ENCODE measurements at regions not wholly inside any gene's neighbourhood (a gene's known extent, or its start where the extent isn't known, plus 50 kb on each side); places are given as distances from the start of the nearest gene placed in this dataset.
"Not testable (repeated sequence)": the region's sequence is repeated elsewhere in the genome, so short reads cannot be mapped to it uniquely, and the experiment has no call there.

DNA sequence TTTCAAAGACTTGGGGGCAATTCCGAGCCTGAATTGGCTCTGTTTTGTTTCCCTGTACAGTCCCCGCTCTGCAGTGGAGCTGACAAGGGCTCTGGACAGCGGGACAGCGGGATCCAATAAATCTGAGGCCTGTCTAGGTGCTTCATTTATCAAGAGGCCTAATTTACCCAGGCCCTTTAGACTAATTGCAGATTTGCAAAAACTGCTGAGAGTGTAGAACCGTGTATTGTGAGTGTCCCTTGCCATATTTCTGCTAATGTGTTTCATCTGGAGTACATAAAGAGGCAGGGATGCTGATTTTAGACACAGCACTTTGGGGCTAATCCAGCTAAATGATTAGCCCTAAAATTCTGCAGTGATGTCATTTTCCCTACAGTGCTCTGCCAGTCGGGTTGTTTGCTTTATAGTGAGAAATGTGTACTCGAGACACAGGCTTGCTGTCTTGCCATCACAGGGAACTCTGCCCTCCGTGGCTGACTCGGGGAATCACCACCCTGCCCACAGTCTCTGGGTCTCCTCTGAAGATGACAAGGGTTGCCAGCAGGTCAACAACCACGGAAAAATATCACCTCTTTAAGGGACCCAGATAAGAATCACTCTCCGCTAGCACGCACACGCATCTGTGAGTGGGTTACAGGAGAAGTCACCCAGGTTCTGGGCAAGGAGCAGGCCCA is 592.0 kb downstream of the BNC2 start:
- DNase-seq: no peak

DNA sequence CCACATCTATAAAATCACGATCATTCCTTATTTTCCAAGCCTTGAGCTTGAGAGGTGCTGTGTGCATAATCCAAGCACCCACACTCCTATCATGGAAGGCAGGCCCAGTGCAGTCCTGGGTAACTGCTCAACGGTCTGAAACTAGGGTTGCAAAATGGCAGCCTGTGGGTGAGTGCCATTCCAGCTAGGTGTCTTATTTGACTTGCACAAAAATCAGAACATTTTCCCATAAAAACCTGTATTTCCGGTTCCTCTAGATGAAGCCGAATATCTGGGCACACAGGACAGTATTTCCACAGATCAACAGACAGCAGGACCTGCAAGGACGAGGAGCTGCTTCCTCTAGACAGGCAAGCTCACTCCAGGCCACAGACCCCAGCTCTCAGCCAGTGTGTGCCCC is 588.8 kb downstream of the BNC2 start:
- no peak for DNase-seq

DNA sequence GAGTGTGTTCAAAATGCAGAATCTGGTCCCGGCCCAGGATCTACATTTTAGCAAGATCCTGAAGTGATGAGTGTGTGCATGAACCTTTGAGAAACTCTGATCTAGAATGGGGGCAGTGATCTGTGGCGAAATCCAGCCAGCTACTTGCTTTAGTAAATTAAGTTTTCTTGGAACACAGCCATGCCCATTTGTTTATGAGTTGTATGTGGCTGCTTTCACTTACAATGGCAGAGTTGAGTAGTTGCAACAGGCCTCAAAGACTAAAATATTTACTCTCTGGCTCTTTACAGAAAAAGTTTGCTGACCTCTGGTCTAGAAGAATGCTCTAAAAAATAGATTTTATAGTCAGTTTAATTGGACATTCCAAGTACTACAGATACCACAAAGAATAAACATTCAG is 588.3 kb downstream of the BNC2 start:
- DNase-seq: no peak

DNA sequence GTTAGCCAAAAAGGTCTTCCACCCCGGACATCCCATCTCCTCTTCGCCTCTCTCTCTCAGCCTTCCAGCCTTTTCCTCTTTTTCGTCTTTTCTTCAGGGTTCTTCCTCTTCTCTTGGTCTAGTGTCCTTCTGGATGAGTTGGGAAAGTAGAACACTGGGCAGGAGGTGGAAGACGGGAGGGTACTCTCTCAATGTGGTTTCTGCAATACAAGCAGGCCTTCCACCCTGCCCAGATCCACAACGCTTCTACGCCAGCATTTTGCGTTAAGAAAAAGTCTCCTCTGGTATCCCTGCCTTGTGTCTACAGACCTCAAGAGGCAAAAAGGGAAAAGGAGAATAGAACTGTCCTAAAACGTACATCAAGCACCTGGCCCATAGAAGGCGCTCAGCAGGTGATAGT is 587.8 kb downstream of the BNC2 start:
- no peak for DNase-seq

DNA sequence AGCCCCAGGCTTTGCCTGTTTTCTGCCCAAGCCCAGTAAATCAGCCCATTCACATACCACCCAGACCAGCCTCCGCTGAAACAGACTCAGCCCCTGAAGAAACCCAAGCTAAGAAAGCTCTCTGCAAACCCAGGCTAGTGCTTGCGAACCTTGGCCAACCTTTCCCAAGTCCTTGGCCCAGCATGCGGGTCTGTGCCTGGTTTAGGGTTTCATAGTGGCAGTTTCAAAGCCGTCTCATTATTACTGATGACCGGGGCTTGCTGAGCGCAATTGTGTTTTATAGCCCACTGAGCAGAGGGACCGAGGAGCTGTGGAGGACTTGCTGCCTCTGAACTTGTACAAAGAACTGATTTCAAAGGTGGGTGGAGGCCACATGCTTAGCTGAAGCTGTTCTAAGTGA is 584.3 kb downstream of the BNC2 start:
- DNase-seq: no peak

DNA sequence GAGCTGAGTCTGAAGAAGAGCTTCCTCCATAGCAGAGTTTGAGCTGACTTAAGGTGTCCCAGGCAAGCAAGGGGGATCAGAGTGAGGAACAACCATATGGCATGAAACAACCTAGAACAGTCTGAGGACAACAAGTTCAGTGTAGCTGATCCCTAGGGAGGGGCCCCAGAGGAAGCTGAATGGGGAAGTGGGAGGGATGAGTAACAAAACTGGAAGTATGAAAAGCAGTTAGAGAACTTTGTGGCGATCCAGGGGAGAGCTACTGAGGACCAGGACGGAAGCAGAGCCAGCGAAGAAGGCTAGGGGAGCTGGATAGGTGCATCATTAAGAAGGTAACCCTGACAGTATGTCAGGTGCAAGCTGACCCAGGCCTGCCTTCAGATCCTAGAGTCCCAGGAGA is 580.8 kb downstream of the BNC2 start:
- no peak for DNase-seq

DNA sequence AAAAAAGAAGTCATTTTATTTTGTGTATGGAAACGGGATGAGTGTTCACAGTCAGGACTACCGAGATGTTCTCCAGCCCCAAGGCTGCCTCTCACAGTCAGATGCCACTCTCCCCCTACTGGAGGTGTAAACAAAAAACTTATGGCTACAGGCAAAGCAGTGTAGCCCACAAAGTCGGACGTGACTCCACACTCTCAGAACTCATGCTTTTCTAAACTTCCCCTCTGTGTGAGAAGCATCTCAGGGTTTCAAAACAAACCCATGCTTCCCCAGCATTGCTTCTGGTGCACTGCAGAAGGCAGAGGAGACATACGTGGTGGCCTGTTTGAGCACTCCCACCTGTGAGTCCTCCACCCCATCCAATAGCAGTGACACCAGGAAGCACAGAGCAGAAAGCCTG is 580.3 kb downstream of the BNC2 start:
- DNase-seq: no peak

DNA sequence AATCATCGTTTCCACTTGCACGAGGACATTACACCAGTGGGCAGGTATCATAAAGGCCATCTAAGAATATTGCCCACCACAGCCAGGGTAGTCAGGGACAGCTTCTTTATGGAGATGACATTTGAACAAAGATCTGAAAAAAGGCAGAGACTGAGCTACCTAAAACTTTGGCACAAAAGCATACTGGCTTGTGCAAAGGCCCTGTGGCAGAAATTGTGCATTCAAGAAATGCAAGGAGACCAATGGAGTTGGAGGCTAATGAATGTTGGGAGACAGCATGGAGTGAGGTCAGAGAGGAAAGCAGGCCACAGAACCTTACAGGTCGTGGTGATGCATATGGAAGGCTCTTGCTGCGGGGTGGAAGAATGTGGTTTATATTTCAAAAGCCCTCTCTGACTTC is 578.5 kb downstream of the BNC2 start:
- no peak for DNase-seq

DNA sequence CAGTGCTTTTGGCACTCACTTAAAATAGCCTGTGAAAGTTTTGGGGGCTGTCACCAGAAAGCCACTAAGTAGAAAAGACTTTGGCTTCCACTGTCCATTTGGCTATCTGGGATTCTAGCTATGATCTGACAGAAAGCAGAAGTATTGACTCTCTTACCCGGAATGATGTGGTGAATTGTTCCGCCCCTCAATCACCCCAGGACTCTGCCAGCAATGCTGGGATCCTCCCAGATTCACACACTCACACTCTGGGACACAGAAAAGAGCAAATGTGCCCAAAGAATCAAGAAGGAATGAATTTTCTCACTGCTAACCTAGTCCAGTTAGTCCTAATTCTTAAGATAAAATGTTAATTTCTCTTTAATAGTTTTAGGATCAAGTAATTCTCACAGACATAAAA is 576.9 kb downstream of the BNC2 start:
- DNase-seq: no peak

DNA sequence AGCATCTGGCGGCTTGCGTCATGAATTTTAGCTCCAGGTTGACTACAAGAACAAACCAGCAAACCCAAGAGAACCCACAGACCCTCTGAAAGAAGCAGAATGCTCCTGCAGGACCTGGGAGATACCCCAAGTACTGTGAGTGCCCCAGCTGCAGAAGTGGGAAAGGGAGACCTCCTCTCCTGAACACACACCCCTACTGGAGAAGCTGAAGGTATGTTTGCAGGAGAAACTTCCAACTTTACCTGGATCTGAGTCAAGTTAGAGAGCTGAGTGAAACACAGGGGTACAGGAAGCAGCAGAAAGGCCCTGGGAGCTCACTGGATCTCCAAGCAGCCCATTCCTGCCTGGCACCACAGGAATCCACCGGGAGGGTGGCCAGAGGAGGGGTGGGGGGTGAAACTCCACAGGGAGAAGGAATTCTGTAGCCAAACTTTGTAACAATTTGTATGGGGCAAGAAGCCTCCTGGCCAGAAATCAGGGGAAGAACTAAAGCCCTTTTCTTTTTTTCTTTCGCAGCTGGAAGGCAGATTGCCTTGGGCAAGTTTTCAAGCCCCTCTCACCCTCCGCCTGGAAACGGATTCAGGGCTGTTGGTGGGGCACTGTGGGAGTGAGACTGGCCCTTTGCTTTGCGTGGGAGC is 576.2 kb downstream of the BNC2 start:
- DNase-seq: no peak

DNA sequence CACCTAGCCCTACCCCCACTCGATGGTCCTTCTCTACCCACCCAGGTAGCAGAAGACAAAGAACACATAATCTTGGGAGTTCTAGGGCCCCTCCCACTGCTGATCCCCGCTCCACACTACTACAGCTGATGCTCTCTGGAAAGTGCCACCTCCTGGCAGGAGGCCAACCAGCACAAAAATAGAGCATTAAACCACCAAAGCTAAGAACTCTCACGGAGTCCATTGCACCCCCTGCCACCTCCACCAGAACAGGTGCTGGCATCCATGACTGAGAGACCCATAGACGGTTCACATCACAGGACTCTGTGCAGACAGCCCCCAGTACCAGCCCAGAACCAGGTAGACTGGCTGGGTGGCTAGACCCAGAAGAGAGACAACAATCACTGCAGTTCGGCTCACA is 575.5 kb downstream of the BNC2 start:
- not testable (repeated sequence) for DNase-seq

DNA sequence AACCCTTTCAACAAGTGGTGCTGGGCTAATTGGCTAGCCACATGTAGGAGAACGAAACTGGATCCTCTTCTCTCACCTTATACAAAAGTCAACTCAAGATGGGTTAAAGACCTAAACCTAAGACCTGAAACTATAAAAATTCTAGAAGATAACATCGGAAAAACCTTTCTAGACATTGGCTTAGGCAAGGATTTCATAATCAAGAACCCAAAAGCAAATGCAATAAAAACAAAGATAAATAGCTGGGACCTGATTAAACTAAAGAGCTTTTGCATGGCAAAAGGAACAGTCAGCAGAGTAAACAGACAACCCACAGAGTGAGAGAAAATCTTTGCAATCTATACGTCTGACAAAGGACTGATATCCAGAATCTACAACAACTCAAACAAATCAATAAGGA is 571.1 kb downstream of the BNC2 start:
- DNase-seq: not testable (repeated sequence)

DNA sequence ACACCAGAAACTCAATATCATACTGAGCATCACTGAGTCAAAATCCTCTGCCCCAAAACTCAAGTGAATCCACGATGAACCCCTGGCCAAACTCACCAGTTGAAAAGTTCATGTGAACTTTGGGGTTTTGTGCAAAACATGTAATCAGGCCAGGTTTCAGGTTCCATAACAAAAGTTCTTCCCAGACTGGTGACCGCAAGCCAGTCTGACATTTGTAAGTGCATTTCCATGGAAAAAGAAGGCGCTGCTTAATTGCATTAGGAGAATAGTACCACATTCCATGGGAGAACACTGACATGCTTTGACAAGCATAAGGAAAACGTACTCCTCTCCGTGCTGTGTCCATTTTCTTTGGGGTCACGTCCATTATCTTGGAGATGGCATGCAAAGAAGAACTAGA is 567.0 kb downstream of the BNC2 start:
- no peak for DNase-seq

DNA sequence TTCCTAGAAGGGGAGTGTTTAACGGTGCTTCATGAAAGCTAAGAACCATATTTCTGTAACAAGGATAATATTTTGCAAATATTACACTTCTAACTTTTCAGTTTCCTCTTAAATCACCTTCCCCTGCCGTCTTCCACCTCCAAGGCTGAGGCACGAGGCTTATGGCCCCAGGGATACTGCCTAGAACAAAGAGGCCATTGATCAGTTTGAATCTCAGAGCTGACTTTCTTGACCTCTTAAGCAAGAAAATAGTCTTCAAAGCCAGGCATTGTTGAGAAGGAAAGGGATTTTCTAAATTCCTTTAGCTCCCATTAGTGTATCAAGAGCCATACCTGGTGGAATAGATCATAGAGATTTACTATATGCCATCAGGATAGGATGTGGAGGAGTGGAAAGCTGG is 566.2 kb downstream of the BNC2 start:
- DNase-seq: no peak

DNA sequence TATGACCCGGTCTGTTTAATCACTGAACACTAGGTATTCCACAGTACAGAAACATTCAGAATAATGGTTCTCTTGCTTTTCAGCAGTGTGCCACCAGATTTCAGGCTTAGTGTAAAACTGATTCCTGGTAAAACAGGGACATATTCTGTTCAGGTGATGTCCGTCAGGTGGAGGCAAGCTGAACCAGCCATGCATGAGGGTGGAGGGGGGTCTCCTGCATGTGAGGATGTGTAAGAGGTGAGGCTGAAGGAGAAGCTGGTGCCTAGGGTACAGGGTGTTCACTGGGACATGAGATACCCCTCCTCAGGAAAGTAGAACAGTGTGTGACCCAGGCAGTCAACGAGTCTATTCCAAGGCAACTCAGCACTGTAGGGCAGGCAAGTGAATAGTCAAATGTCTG is 563.9 kb downstream of the BNC2 start:
- DNase-seq: no peak

DNA sequence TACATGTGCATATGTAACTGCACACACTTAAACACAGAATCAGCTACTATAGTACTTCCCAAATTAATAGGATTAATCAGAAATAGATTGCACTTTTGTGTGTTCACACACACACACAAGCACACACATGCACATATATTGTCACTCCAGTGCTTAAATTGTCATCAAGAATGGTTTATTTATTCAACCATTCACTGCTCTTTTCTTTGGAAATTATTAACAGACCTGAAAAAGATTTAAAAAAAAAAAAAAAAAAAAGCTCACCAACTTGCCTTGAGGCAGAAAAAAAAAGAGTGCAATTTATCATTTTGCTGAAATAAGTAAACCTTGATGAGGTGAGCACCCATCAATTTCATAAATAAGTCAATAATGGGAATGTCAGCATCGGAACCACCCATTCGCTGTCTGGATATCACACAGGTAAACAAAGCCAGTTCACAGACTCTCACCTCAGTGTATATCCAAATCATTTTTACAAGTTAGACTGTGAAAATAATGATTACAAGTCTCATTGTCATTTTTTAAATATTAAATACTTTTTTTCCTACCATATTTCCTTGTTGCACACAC is 562.8 kb downstream of the BNC2 start:
- DNase-seq: no peak

DNA sequence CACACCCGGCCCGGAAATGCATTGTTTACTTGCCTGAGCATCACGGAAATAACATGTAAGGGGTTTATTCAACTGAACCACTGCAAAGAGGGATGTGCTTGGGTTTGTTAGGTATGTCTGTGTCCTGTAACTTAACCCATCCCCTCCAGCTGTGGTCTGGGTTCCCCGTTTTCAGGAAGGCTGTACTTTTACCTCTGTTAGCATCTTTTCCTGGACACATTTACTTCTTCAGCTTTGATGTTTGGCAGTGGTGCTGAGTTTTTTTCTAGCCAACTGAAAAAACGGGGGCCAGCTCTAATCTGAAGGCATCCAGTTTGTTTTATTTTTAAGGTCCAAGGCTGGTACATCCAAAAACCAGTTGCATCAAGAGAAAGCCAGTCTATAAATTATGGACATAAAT is 561.8 kb downstream of the BNC2 start:
- no peak for DNase-seq

DNA sequence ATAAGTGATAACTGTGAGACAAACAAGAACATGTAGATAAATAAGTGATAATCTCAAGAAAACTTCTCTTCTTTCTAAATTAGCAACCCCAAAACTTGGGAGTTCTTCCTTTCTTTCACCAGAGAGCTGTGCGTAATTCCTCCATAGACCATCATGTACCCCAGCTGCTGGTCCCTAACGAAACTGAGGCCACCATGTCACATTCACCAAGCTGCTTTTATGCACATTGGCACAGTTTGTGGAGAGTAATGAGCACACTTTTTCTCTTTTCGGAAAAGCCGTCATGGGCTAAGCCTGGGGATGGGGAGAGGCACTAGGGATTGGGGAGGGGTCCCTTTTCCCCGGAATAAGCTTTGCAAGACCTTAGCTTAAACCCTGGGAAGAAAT is 561.4 kb downstream of the BNC2 start:
- no peak for DNase-seq

DNA sequence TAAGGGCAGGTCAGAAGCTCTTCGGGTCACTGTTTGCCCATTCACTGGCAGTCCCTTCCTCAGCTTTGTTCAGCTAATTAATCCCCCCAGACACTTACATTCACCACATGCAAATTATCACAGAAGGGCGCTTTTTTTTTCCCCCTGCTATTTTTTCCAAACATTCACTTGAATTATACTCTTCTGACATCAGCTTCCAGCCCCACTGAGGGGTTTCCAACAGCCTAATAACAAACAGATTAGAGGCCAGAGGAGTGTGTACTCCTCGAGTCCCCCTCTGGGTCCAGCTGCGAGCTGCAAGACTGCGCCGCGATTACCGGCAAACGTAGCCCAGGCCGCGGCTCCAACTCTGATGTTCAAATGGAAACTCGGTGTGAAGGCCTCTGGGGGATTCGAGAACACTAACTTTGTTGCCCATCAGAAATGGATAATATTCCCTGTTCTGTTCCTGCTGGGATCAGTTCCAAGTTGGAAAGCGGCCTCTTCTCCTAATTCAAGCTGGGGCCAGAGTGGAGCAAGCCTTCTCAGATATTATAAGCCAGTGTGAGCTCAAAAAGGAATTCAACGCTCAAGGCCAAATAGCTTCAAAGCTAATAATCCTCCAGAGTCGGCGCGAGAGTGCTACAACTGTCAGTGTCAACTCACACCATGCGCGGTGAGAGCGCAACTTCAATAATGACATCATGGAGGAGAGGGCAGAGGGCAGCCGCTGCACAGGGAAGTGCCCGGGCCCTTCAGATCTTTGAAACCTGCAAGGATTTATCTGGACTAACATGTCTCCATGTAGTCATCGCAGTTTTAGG is 560.8 kb downstream of the BNC2 start:
- DNase-seq: no peak

DNA sequence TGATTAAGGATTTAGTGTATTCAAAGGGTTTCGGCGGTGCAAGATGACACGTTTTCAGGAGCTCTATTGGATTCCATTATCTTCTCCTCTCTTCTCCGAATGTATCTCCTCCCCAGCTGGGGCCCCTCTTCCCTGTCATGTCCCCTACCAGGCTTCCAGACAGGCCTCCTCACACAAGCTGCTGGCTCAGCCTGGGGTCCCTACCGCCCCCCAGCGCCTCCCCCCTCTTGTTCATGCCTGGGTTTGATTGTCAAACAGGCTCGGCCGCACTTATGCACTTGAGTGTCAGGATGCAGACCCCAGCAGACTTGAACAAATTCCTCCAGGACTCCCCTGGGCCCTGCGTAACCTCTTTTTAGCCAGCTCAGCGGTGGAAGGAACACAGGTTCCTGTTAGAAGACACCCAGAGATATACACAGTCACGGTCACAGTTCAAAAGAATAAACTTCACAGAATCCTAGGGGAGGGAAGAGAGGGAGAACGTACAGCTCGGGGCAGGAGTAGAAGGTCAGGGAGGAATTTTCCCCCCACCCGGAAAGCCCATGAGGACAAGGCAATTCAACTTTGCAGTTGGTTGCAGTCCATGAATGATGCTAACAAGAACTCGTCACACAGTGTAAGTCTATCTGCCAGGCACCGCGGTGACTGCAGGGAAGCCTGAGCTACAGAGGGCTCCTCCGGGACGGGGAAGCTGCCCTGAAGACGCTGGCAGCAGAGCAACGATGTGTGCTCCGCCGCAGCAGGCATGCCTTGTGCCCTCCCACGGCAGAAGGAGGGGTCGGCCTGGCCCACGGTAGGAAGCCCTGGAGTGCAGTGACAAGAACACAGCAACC is 560.0 kb downstream of the BNC2 start:
- no peak for DNase-seq

DNA sequence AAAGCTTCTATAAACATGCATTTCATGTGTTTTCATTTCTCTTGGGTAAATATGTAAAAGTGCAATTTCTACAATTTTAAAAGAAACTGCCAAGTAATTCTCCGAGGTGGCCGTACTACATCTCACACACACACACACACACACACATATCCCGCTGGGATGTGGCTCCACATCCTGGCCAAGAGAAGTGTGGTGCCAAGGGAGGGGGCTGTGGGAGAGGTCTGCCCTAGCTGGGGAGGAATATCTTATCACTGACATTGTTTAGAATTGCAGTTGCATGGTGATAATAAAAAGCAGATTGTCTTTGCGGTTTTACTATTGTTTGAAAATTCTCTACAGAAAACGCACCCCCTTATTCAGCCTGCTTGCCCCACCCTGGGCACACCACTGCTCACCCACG is 558.4 kb downstream of the BNC2 start:
- DNase-seq: no peak

DNA sequence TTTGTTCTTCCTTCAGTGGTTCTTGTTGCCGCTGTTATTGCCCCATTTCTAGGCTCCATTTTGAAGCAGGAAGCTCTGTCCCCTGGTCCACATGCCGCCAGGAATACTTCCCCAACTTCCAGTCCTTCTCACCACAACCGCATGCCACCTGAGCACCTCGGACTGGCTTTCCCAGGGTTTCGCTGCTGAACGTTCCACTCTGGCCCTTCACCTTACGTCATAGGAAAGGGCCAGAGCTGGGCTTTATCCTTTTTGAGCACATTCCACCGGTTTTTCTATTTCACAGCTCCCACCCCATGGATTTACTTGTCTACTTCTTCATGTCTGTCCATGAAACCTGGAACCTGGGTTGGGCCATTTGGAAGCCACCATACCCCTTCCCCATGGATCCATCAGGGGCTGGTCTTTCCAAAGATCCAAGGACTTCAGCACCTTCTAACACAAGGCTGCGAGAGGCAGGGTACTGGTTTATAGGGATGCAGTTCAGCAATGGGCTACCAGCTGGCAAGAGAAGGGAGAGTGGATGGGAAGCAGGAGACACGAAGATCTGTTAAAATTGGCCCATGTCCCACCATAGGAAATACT is 557.4 kb downstream of the BNC2 start:
- no peak for DNase-seq

DNA sequence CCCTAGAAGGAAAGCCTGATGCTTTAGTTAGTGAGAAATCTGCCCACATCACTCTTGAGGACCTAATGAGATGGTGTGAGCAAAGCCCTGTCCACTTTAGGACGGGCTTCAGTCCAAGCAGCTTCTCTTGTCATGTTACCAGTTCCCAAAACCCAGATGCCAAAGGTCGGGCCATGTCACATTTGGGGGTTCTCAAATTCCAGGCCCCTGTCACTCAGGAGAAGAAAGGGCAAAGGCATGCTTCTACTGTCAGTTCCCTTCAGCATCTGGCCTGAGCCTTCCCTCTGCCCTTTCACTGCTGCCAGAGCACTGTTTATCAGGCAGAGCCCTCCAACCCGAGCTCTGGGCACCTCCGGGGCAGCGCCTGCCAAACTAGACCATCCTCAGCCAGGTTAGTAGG is 556.0 kb downstream of the BNC2 start:
- no peak for DNase-seq

Data from NCI-H2227 treated with DMSO at 0.1 percent for 48 hours (cell line).